ENCODE measurements at regions not wholly inside any gene's neighbourhood (a gene's known extent, or its start where the extent isn't known, plus 50 kb on each side); places are given as distances from the start of the nearest gene placed in this dataset.
"Not testable (repeated sequence)": the region's sequence is repeated elsewhere in the genome, so short reads cannot be mapped to it uniquely, and the experiment has no call there.

GRCh38 chr6:156674197-156674596, 103.0 kb upstream of the ARID1B start:
- no peak for DNase-seq (ENCODE audit: low spot score in 2 of 2)
- Histone ChIP-seq H3K27me3 (no peaks in the 10 kb centered on the region), H3K36me3 (no peaks in the 10 kb centered on the region), H3K27ac (no peak overlapping the region), H3K9me3 (peaks cover 0 to 16% of the 10 kb centered on the region in 2 donors), H3K4me3 (no peak overlapping the region), H3K4me1 (no peaks in the 10 kb centered on the region)
- TF ChIP-seq CTCF (IDR thresholded peaks at IDR 0.05) (no peak), POLR2AphosphoS5 (IDR thresholded peaks at IDR 0.05) (no peak), POLR2A (IDR thresholded peaks at IDR 0.05) (no peak)
- intact Hi-C loops (cut with DNase I; ENCODE audit: low total_unique reads) = no loop called here

GRCh38 chr6:156670097-156670496, 107.1 kb upstream of the ARID1B start:
- H3K27me3 ChIP-seq; DNase-seq (ENCODE audit: low spot score in 2 of 2); H3K4me1 ChIP-seq; intact Hi-C loops (cut with DNase I; ENCODE audit: low total_unique reads); H3K4me3 ChIP-seq; H3K36me3 ChIP-seq; H3K27ac ChIP-seq: not testable (repeated sequence)
- peaks cover 0 to 16% of the 10 kb centered on the region in 2 donors for H3K9me3 ChIP-seq

- Histone ChIP-seq H3K9me3 (no peaks in the 10 kb centered on the region), H3K4me3 (peak overlapping the region in 1 of 3 donors; percentile 18), H3K27ac (no peak overlapping the region), H3K27me3 (no peaks in the 10 kb centered on the region), H3K36me3 (no peaks in the 10 kb centered on the region), H3K4me1 (no peaks in the 10 kb centered on the region)
- peak; percentile 27 to 30 (median 27) for TF ChIP-seq CTCF (IDR thresholded peaks at IDR 0.05)
- no peak for TF ChIP-seq POLR2A (IDR thresholded peaks at IDR 0.05)
- peak in 1 of 3 donors; percentile 33 for TF ChIP-seq POLR2AphosphoS5 (IDR thresholded peaks at IDR 0.05)
- intact Hi-C loops (cut with DNase I; ENCODE audit: low total_unique reads) = no loop called here
- DNase-seq (ENCODE audit: low spot score in 2 of 2) = no peak
Observed at GRCh38 chr6:156662025-156662445, 115.1 kb upstream of the ARID1B start.

- no peaks in the 10 kb centered on the region for H3K36me3 ChIP-seq
- H3K4me3 ChIP-seq = no peak overlapping the region
- no peak overlapping the region for H3K27ac ChIP-seq
- intact Hi-C loops (cut with DNase I; ENCODE audit: low total_unique reads) = no loop called here
- no peaks in the 10 kb centered on the region for H3K27me3 ChIP-seq
- TF ChIP-seq CTCF (IDR thresholded peaks at IDR 0.05) = no peak
- TF ChIP-seq POLR2AphosphoS5 (IDR thresholded peaks at IDR 0.05) = no peak
- no peak for TF ChIP-seq POLR2A (IDR thresholded peaks at IDR 0.05)
- H3K9me3 ChIP-seq = no peaks in the 10 kb centered on the region
- no peaks in the 10 kb centered on the region for H3K4me1 ChIP-seq
- no peak for DNase-seq (ENCODE audit: low spot score in 2 of 2)
Observed at GRCh38 chr6:156660389-156660788, 116.8 kb upstream of the ARID1B start.

- no peaks in the 10 kb centered on the region for H3K9me3 ChIP-seq
- H3K27me3 ChIP-seq = no peaks in the 10 kb centered on the region
- no peak overlapping the region for H3K27ac ChIP-seq
- TF ChIP-seq POLR2AphosphoS5 (IDR thresholded peaks at IDR 0.05) (no peak), POLR2A (IDR thresholded peaks at IDR 0.05) (no peak), CTCF (IDR thresholded peaks at IDR 0.05) (no peak)
- H3K4me3 ChIP-seq = no peak overlapping the region
- H3K4me1 ChIP-seq = no peaks in the 10 kb centered on the region
- no peak for DNase-seq (ENCODE audit: low spot score in 2 of 2)
- H3K36me3 ChIP-seq = no peaks in the 10 kb centered on the region
- intact Hi-C loops (cut with DNase I; ENCODE audit: low total_unique reads) = no loop called here
Observed at GRCh38 chr6:156659822-156660198, 117.4 kb upstream of the ARID1B start.

Data from breast epithelium (tissue), 4 donors.